SK-N-SH (cell line): ENCODE measurements at regions not wholly inside any gene's neighbourhood (a gene's known extent, or its start where the extent isn't known, plus 50 kb on each side); places are given as distances from the start of the nearest gene placed in this dataset.

Experiments used
- CTCF ChIP-seq: fragments of 200-600 bp; sonication (generic); IDR thresholded peaks from 2 replicates; pipeline ENCODE4 v1.6.1; 2017; ENCODE audit warnings: antibody characterized with exemption, mild to moderate bottlenecking, moderate library complexity
- GABPA ChIP-seq: IDR thresholded peaks from 2 replicates; pipeline ENCODE4 v1.4.0; 2012; ENCODE audit warnings: low read depth, mild to moderate bottlenecking
- SMC3 ChIP-seq: IDR thresholded peaks from 2 replicates; pipeline ENCODE4 v1.6.1; 2012; ENCODE audit warnings: low read depth, low read length, improper control_type of control experiment

GRCh38 chrX:97704881-97705280, 821.2 kb downstream of the RPA4 start:
- TF ChIP-seq GABPA (no peak), CTCF (no peak), SMC3 (no peak)
